HepG2 (cell line): ENCODE measurements at regions not wholly inside any gene's neighbourhood (a gene's known extent, or its start where the extent isn't known, plus 50 kb on each side); places are given as distances from the start of the nearest gene placed in this dataset.

Experiments
- EZH2 ChIP-seq: conservative IDR thresholded peaks from 2 replicates; pipeline ENCODE4 v1.6.1; 2012; ENCODE audit warnings: mild to moderate bottlenecking, low read depth, low read length, moderate library complexity
- GTF2F1 ChIP-seq: fragments of 150-350 bp; IDR thresholded peaks from 2 replicates; pipeline ENCODE4 v1.6.1; 2014; ENCODE audit warnings: low read length
- MAZ ChIP-seq, 2 experiments: sonication (generic) in 1 of 2; formaldehyde crosslinking in 1 of 2; IDR thresholded peaks; 2 replicates each; pipeline versions ENCODE4 v1.5.0 to v1.6.1; 2012 to 2020; ENCODE audit warnings: low read depth in 2 of 2, mild to moderate bottlenecking in 2 of 2, borderline replicate concordance in 1 of 2, improper control_type of control experiment in 1 of 2, low read length in 1 of 2, missing genetic modification reagents in 1 of 2, moderate library complexity in 1 of 2
- POLR2A ChIP-seq, 2 experiments: IDR thresholded peaks; 2 replicates each; pipeline ENCODE4 v1.6.1; 2011; ENCODE audit warnings: low read depth in 2 of 2, low read length in 2 of 2, mild to moderate bottlenecking in 1 of 2, moderate library complexity in 1 of 2; ENCODE audit not compliant: insufficient read depth in 1 of 2
- ZNF407 ChIP-seq: sonication (generic); formaldehyde crosslinking; IDR thresholded peaks from one replicate; pipeline ENCODE4 v1.5.1; 2020; ENCODE audit warnings: mild to moderate bottlenecking, missing genetic modification reagents; ENCODE audit errors: not compliant biosample characterization

GRCh38 chr4:8682296-8682695 is 89.7 kb downstream of the CPZ start:
- TF ChIP-seq GTF2F1 (no peak), POLR2A (IDR thresholded peaks at IDR 0.05; ENCODE audit: insufficient read depth in 1 of 2, low read depth in 2 of 2, low read length in 2 of 2) (no peak), ZNF407 (CRISPR knock-in tag) (no peak), EZH2 (no peak), MAZ (IDR thresholded peaks at IDR 0.05; ENCODE audit: borderline replicate concordance, low read depth, low read length) (no peak), MAZ (CRISPR knock-in tag; IDR thresholded peaks at IDR 0.05; ENCODE audit: low read depth) (no peak)
